Suppressor macrophage treated with lipopolysaccharide for 4 hours (primary cell): ENCODE measurements at regions not wholly inside any gene's neighbourhood (a gene's known extent, or its start where the extent isn't known, plus 50 kb on each side); places are given as distances from the start of the nearest gene placed in this dataset.
"Not testable (repeated sequence)": the region's sequence is repeated elsewhere in the genome, so short reads cannot be mapped to it uniquely, and the experiment has no call there.

Source experiments
- DNase-seq: peaks from one replicate; pipeline ENCODE4 v3.0.0-alpha.2; 2020

GRCh38 chr21:35381743-35382310 is 332.7 kb upstream of the RUNX1 start:
- no peak for DNase-seq

- DNase-seq: not testable (repeated sequence)
Measured at GRCh38 chr21:35380304-35380703, 331.2 kb upstream of the RUNX1 start.

GRCh38 chr21:35378881-35379280 is 329.8 kb upstream of the RUNX1 start:
- DNase-seq: no peak

- DNase-seq: no peak
Measured at GRCh38 chr21:35377505-35378090, 328.5 kb upstream of the RUNX1 start.

GRCh38 chr21:35376406-35377135 is 327.5 kb upstream of the RUNX1 start:
- no peak for DNase-seq

GRCh38 chr21:35375115-35375514 is 326.0 kb upstream of the RUNX1 start:
- no peak for DNase-seq

- DNase-seq: no peak
Measured at GRCh38 chr21:35373998-35374397, 324.9 kb upstream of the RUNX1 start.

- no peak for DNase-seq
Measured at GRCh38 chr21:35372201-35372600, 323.1 kb upstream of the RUNX1 start.

- DNase-seq: no peak
Measured at GRCh38 chr21:35370671-35371070, 321.6 kb upstream of the RUNX1 start.

GRCh38 chr21:35370071-35370470 is 321.0 kb upstream of the RUNX1 start:
- DNase-seq: no peak

- DNase-seq: no peak
Measured at GRCh38 chr21:35368326-35368725, 319.2 kb upstream of the RUNX1 start.

GRCh38 chr21:35367553-35367952 is 318.5 kb upstream of the RUNX1 start:
- no peak for DNase-seq

- no peak for DNase-seq
Measured at GRCh38 chr21:35366394-35367080, 317.4 kb upstream of the RUNX1 start.

GRCh38 chr21:35363458-35363857 is 314.4 kb upstream of the RUNX1 start:
- DNase-seq: no peak

- peak; percentile 19 for DNase-seq
Measured at GRCh38 chr21:35361988-35362387, 312.9 kb upstream of the RUNX1 start.

- DNase-seq: no peak
Measured at GRCh38 chr21:35360870-35361570, 311.9 kb upstream of the RUNX1 start.

GRCh38 chr21:35359076-35359475 is 310.0 kb upstream of the RUNX1 start:
- no peak for DNase-seq

GRCh38 chr21:35358008-35358407 is 308.9 kb upstream of the RUNX1 start:
- peak; percentile 70 for DNase-seq

GRCh38 chr21:35357041-35357780 is 308.1 kb upstream of the RUNX1 start:
- no peak for DNase-seq

GRCh38 chr21:35354078-35354477 is 305.0 kb upstream of the RUNX1 start:
- no peak for DNase-seq

GRCh38 chr21:35352793-35353192 is 303.7 kb upstream of the RUNX1 start:
- DNase-seq: no peak

GRCh38 chr21:35352066-35352770 is 303.1 kb upstream of the RUNX1 start:
- peak; percentile 35 for DNase-seq
